H9 (cell line): ENCODE measurements at regions not wholly inside any gene's neighbourhood (a gene's known extent, or its start where the extent isn't known, plus 50 kb on each side); places are given as distances from the start of the nearest gene placed in this dataset.

Experiments used
- DNase-seq: peaks from one replicate; pipeline ENCODE4 v3.0.0-alpha.2; 2017
- H2AFZ ChIP-seq: one replicate; pipeline ENCODE4 v1.6.1; 2013; ENCODE audit warnings: mild to moderate bottlenecking, low read length, control low read depth, moderate library complexity
- H2AK5ac ChIP-seq: 2 replicates; pipeline ENCODE4 v1.6.1; 2013; ENCODE audit warnings: low read length, control low read depth, mixed read lengths; ENCODE audit not compliant: insufficient read length
- H2BK120ac ChIP-seq: one replicate; pipeline ENCODE4 v1.6.1; 2013; ENCODE audit warnings: low read depth, mild to moderate bottlenecking, low read length, control low read depth, inconsistent platforms; ENCODE audit not compliant: poor library complexity, severe bottlenecking
- H2BK12ac ChIP-seq: 2 replicates; pipeline ENCODE4 v1.6.1; 2013; ENCODE audit warnings: low read length, control low read depth, mixed read lengths, low read depth; ENCODE audit not compliant: insufficient read length
- H2BK15ac ChIP-seq: 2 replicates; pipeline ENCODE4 v1.6.1; 2013; ENCODE audit warnings: low read depth, low read length, control low read depth
- H2BK20ac ChIP-seq: one replicate; pipeline ENCODE4 v1.6.1; 2013; ENCODE audit warnings: low read depth, mild to moderate bottlenecking, low read length, control low read depth, inconsistent platforms; ENCODE audit not compliant: poor library complexity, severe bottlenecking
- H2BK5ac ChIP-seq: 2 replicates; pipeline ENCODE4 v1.6.1; 2013; ENCODE audit warnings: low read length, control low read depth, mixed read lengths; ENCODE audit not compliant: insufficient read length
- H3K14ac ChIP-seq: 2 replicates; pipeline ENCODE4 v1.6.1; 2013; ENCODE audit warnings: low read length, control low read depth; ENCODE audit not compliant: insufficient read depth
- H3K18ac ChIP-seq: 2 replicates; pipeline ENCODE4 v1.6.1; 2013; ENCODE audit warnings: low read depth, mild to moderate bottlenecking, mixed read lengths, low read length, control low read depth; ENCODE audit not compliant: insufficient read length
- H3K23ac ChIP-seq: 2 replicates; pipeline ENCODE4 v1.6.1; 2013; ENCODE audit warnings: low read length, control low read depth, mixed read lengths, low read depth; ENCODE audit not compliant: insufficient read length
- H3K23me2 ChIP-seq: 2 replicates; pipeline ENCODE4 v1.6.1; 2013; ENCODE audit warnings: low read depth, mild to moderate bottlenecking, mixed read lengths, low read length, control low read depth; ENCODE audit not compliant: insufficient read length, poor library complexity, severe bottlenecking
- H3K27ac ChIP-seq: 2 replicates; pipeline ENCODE4 v1.5.1; 2013; ENCODE audit warnings: low read length, control low read depth, mixed read lengths, low read depth; ENCODE audit not compliant: insufficient read length
- H3K27me3 ChIP-seq: 2 replicates; pipeline ENCODE4 v1.6.1; 2013; ENCODE audit warnings: low read length, control low read depth, inconsistent platforms; ENCODE audit not compliant: insufficient read depth
- H3K4ac ChIP-seq: 2 replicates; pipeline ENCODE4 v1.6.1; 2013; ENCODE audit warnings: low read depth, mild to moderate bottlenecking, control low read depth, inconsistent platforms, low read length, moderate library complexity
- H3K4me1 ChIP-seq: 2 replicates; pipeline ENCODE4 v1.6.1; 2013; ENCODE audit warnings: low read length, control low read depth, inconsistent platforms; ENCODE audit not compliant: insufficient read depth
- H3K4me2 ChIP-seq: 2 replicates; pipeline ENCODE4 v1.6.1; 2013; ENCODE audit warnings: low read length, control low read depth, mixed read lengths; ENCODE audit not compliant: insufficient read length, insufficient read depth
- H3K56ac ChIP-seq: 2 replicates; pipeline ENCODE4 v1.6.1; 2013; ENCODE audit warnings: low read depth, mild to moderate bottlenecking, mixed read lengths, low read length, control low read depth; ENCODE audit not compliant: insufficient read length
- H3K79me1 ChIP-seq: 2 replicates; pipeline ENCODE4 v1.6.1; 2013; ENCODE audit warnings: low read depth, mild to moderate bottlenecking, moderate library complexity, low read length, control low read depth, inconsistent platforms; ENCODE audit not compliant: insufficient read depth, poor library complexity, severe bottlenecking
- H3K79me2 ChIP-seq: 2 replicates; pipeline ENCODE4 v1.6.1; 2013; ENCODE audit warnings: low read length, control low read depth, inconsistent platforms; ENCODE audit not compliant: insufficient read depth
- H3K9ac ChIP-seq: 2 replicates; pipeline ENCODE4 v1.6.1; 2013; ENCODE audit warnings: low read length, control low read depth, mixed read lengths; ENCODE audit not compliant: insufficient read length; ENCODE audit errors: extremely low read depth
- H3K9me3 ChIP-seq: one replicate; pipeline ENCODE4 v1.6.1; 2013; ENCODE audit warnings: low read depth, low read length, inconsistent platforms; ENCODE audit not compliant: control insufficient read depth
- H3T11ph ChIP-seq: one replicate; pipeline ENCODE4 v1.6.1; 2013; ENCODE audit warnings: mild to moderate bottlenecking, low read length, control low read depth, inconsistent platforms
- H4K20me1 ChIP-seq: one replicate; pipeline ENCODE4 v1.6.1; 2013; ENCODE audit not compliant: control insufficient read depth, insufficient read length, insufficient read depth
- H4K5ac ChIP-seq: 2 replicates; pipeline ENCODE4 v1.6.1; 2013; ENCODE audit warnings: low read depth, mild to moderate bottlenecking, mixed read lengths, low read length, control low read depth; ENCODE audit not compliant: insufficient read length
- H4K8ac ChIP-seq: replicated peaks from 2 replicates; pipeline ENCODE4 v1.6.1; 2013; ENCODE audit warnings: low read length, control low read depth, mixed read lengths, low read depth; ENCODE audit not compliant: insufficient read length
- H4K91ac ChIP-seq: 2 replicates; pipeline ENCODE4 v1.6.1; 2013; ENCODE audit warnings: low read depth, mild to moderate bottlenecking, moderate library complexity, mixed read lengths, low read length, control low read depth; ENCODE audit not compliant: insufficient read length
- H3K27ac Mint-ChIP-seq, 3 experiments: 2 replicates in 2 of 3; 3 replicates in 1 of 3; pipeline ENCODE4 v1.8.0; 2020 to 2021; ENCODE audit warnings: mixed read lengths in 3 of 3, mild to moderate bottlenecking in 1 of 3, moderate library complexity in 1 of 3
- H3K27me3 Mint-ChIP-seq: 2 replicates; pipeline ENCODE4 v1.8.0; 2021; ENCODE audit warnings: low read depth, mild to moderate bottlenecking, moderate library complexity, mixed read lengths
- H3K36me3 Mint-ChIP-seq, 3 experiments: 2 replicates in 2 of 3; 3 replicates in 1 of 3; pipeline ENCODE4 v1.8.0; 2020 to 2021; ENCODE audit warnings: low read depth in 3 of 3, mixed read lengths in 3 of 3; ENCODE audit not compliant: insufficient read depth in 1 of 3
- H3K4me1 Mint-ChIP-seq, 2 experiments: 2 replicates each; pipeline ENCODE4 v1.8.0; 2020; ENCODE audit warnings: mixed read lengths in 2 of 2
- H3K4me3 Mint-ChIP-seq, 2 experiments: 2 replicates in 1 of 2; 3 replicates in 1 of 2; pipeline ENCODE4 v1.8.0; 2020 to 2021; ENCODE audit warnings: mild to moderate bottlenecking in 2 of 2, mixed read lengths in 2 of 2, moderate library complexity in 1 of 2
- H3K9me3 Mint-ChIP-seq, 2 experiments: 2 replicates in 1 of 2; 3 replicates in 1 of 2; pipeline ENCODE4 v1.8.0; 2020; ENCODE audit warnings: mild to moderate bottlenecking in 2 of 2, mixed read lengths in 2 of 2, moderate library complexity in 1 of 2
- CTCF ChIP-seq: fragments of 200-600 bp; sonication (generic); conservative IDR thresholded peaks from 3 replicates; pipeline ENCODE4 v1.8.0; 2021; ENCODE audit warnings: antibody characterized with exemption, mild to moderate bottlenecking
- WGBS: extraction: QIAGEN DNeasy Blood & Tissue Kit; methylation state at CpG from one replicate; pipeline ENCODE4 v1.1.7; 2013; ENCODE audit warnings: missing lambda C conversion rate, low lambda C conversion rate, mixed read lengths; ENCODE audit not compliant: insufficient read length; ENCODE audit errors: extremely low coverage; 5-methylcytosine and 5-hydroxymethylcytosine counted together

- Histone ChIP-seq H3K79me2 (no peaks in the 10 kb centered on the region), H3K4me1 (no peaks in the 10 kb centered on the region), H2AFZ (no peak overlapping the region), H3K18ac (no peak overlapping the region), H2BK120ac (no peak overlapping the region), H2BK5ac (no peak overlapping the region), H2BK12ac (no peak overlapping the region), H3K9me3 (no peaks in the 10 kb centered on the region), H2BK20ac (no peak overlapping the region), H3K27me3 (no peaks in the 10 kb centered on the region), H3K14ac (no peak overlapping the region), H4K8ac (no peak overlapping the region), H2AK5ac (no peak overlapping the region), H3T11ph (no peak overlapping the region), H3K9ac (no peak overlapping the region), H4K91ac (no peak overlapping the region), H3K56ac (no peak overlapping the region), H3K4ac (no peak overlapping the region), H3K79me1 (no peaks in the 10 kb centered on the region), H3K23me2 (no peaks in the 10 kb centered on the region), H3K4me2 (no peak overlapping the region), H3K27ac (no peak overlapping the region), H4K5ac (no peak overlapping the region), H4K20me1 (no peaks in the 10 kb centered on the region), H3K23ac (peak overlapping the region; percentile 11), H2BK15ac (no peak overlapping the region)
- H3K36me3 Mint-ChIP-seq = peaks cover 0 to 1% (median 0%) of the 10 kb centered on the region in 3 experiments; a peak in 1 of 7 replicates
- no peaks in the 10 kb centered on the region; a peak in 1 of 5 replicates for H3K9me3 Mint-ChIP-seq
- H3K4me1 Mint-ChIP-seq = peaks cover 8 to 18% of the 10 kb centered on the region in 2 experiments; a peak in 3 of 4 replicates
- H3K27me3 Mint-ChIP-seq = peaks cover 11% of the 10 kb centered on the region
- H3K4me3 Mint-ChIP-seq = no peak overlapping the region; a peak in 1 of 5 replicates
- no peak for DNase-seq
- H3K27ac Mint-ChIP-seq = peak overlapping the region in 1 of 3 experiments; percentile 1; a peak in 2 of 7 replicates
- no peak for TF ChIP-seq CTCF
- WGBS = no CpG with 5 or more reads among the region's 4 CpGs
Observed at GRCh38 chr22:44604455-44604854, 97.5 kb upstream of the PRR5 start.
